ENCODE measurements at regions not wholly inside any gene's neighbourhood (a gene's known extent, or its start where the extent isn't known, plus 50 kb on each side); places are given as distances from the start of the nearest gene placed in this dataset.
"Not testable (repeated sequence)": the region's sequence is repeated elsewhere in the genome, so short reads cannot be mapped to it uniquely, and the experiment has no call there.

- TF ChIP-seq, protein P1, sequence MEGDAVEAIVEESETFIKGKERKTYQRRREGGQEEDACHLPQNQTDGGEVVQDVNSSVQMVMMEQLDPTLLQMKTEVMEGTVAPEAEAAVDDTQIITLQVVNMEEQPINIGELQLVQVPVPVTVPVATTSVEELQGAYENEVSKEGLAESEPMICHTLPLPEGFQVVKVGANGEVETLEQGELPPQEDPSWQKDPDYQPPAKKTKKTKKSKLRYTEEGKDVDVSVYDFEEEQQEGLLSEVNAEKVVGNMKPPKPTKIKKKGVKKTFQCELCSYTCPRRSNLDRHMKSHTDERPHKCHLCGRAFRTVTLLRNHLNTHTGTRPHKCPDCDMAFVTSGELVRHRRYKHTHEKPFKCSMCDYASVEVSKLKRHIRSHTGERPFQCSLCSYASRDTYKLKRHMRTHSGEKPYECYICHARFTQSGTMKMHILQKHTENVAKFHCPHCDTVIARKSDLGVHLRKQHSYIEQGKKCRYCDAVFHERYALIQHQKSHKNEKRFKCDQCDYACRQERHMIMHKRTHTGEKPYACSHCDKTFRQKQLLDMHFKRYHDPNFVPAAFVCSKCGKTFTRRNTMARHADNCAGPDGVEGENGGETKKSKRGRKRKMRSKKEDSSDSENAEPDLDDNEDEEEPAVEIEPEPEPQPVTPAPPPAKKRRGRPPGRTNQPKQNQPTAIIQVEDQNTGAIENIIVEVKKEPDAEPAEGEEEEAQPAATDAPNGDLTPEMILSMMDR (conservative IDR thresholded peaks at IDR 0.05; ENCODE audit: low read depth, low read length), result no peak
- no peak overlapping the region for H3K4me3 ChIP-seq (ENCODE audit: low read depth, low read length)
- DNase-seq (ENCODE audit: low read depth), result no peak
Observed at GRCh38 chr1:222896630-222897526, 82.0 kb downstream of the DISP1 start.

- peak overlapping the region; percentile 9 for H3K4me3 ChIP-seq (ENCODE audit: low read depth, low read length)
- TF ChIP-seq, protein P1 (conservative IDR thresholded peaks at IDR 0.05; ENCODE audit: low read depth, low read length), result no peak
- DNase-seq (ENCODE audit: low read depth), result no peak
Observed at GRCh38 chr1:222897527-222898190, 82.8 kb downstream of the DISP1 start.

DNA sequence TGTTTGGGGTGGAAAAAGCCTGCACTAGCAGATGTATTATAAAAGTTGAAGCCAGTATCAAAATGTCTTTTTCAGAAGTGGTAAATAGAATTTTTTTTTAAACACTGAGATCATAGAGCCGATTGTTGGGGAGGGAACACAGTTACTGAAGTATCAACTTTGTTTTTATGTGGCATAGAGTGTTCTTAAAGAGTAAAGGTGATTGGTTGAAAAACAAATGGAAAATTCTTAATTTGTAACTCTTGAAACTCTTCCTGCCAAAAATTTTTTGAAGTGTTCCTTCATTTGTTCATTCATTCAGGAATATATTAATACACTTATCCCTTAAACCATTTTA lies 83.3 kb downstream of the DISP1 start:
- TF ChIP-seq, protein P1 (conservative IDR thresholded peaks at IDR 0.05; ENCODE audit: low read depth, low read length), result no peak
- DNase-seq (ENCODE audit: low read depth), result no peak
- peak overlapping the region; percentile 9 for H3K4me3 ChIP-seq (ENCODE audit: low read depth, low read length)

DNA sequence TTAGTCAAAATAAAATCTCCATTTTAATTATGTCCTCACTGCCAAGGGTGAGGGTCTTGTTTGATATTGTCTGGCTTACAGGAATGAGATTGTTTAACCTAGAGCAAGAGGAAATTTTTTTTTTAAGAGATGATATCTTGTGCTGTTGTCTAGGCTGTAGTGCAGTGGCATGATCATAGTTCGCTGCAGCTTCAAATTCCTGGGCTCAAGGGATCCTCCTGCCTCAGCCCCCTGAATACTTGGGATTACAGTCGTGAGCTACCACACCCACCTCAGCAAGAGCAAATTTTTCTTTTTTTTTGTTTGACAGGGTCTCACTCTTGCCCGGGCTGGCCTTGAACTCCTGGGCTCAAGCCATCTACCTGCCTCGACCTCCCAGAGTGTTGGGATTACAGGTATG lies 84.6 kb downstream of the DISP1 start:
- TF ChIP-seq, protein P1 (conservative IDR thresholded peaks at IDR 0.05; ENCODE audit: low read depth, low read length), result no peak

GRCh38 chr1:222904451-222904850 lies 89.6 kb downstream of the DISP1 start:
- no peak for DNase-seq (ENCODE audit: low read depth)
- no peak overlapping the region for H3K4me3 ChIP-seq (ENCODE audit: low read depth, low read length)
- TF ChIP-seq, protein P1 (conservative IDR thresholded peaks at IDR 0.05; ENCODE audit: low read depth, low read length), result no peak

More for the DNA sequence above, 84.6 kb downstream of the DISP1 start:
- no peak overlapping the region for H3K4me3 ChIP-seq (ENCODE audit: low read depth, low read length)
- DNase-seq (ENCODE audit: low read depth), result no peak

DNA sequence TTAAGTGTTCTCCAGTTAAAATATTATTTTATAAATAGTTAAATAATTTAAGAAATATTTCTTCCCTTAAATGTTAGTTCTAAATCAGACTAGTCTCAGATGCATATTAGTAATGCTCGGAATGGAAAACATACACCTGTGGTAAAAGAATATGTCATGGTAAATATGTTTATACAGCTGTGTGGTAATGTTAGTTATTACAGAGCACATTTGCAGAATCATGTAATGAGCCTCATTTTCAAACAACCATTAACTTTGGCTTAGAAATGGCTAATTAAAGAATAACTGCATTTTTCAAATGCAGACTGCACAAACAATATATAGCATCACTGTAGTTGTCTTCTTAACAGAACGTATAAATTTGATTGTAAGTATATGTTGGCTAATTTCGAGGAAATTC lies 90.3 kb downstream of the DISP1 start:
- no peak for DNase-seq (ENCODE audit: low read depth)
- TF ChIP-seq, protein P1 (conservative IDR thresholded peaks at IDR 0.05; ENCODE audit: low read depth, low read length), result no peak
- no peak overlapping the region for H3K4me3 ChIP-seq (ENCODE audit: low read depth, low read length)

DNA sequence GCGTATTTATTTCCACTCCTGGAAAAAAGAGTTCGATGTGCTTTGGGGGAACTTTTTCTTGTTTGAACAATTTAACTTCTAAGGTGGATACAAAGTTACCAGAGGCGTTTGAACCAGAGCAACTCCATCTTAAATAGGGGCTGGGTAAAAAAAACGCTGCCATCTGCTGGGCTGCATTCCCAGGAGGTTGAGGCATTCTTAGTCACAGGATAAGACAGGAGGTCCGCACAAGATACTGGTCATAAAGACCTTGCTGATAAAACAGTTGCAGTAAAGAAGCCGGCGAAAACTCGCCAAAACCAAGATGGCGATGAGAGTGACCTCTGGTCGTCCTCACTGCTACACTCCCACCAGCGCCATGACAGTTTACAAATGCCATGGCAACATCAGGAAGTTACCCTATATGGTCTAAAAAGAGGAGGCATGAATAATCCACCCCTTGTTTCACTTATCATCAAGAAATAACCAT lies 91.5 kb downstream of the DISP1 start:
- H3K4me3 ChIP-seq (ENCODE audit: low read depth, low read length); DNase-seq (ENCODE audit: low read depth): not testable (repeated sequence)
